ENCODE measurements at regions not wholly inside any gene's neighbourhood (a gene's known extent, or its start where the extent isn't known, plus 50 kb on each side); places are given as distances from the start of the nearest gene placed in this dataset.

DNA sequence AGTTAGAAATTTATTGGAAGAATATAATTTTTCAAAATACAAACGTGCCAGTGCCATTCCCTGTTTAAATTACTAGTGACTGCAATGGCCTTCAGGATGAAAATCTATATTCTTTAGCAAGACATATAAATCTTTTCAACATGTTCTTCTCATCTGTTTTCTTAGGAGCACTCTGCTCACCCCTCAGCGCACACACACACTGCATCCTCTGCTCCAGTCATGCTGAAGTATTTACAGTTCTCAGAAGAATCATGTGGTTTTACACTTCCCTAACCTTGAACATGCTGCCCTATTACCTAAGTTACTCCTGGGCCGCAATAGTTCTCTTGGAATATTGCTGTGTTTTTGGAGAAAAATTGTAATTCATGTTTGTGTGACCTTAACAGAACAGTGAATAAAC is 820.6 kb downstream of the CDH8 start:
- ATAC-seq (no peak), DNase-seq (ENCODE audit: low spot score) (no peak)
- Mint-ChIP-seq H3K27ac (no peak overlapping the region), H3K4me1 (no peaks in the 10 kb centered on the region), H3K27me3 (ENCODE audit: insufficient read depth, low read depth, poor library complexity) (no peaks in the 10 kb centered on the region), H3K36me3 (ENCODE audit: low read depth) (no peaks in the 10 kb centered on the region), H3K4me3 (no peak overlapping the region), H3K9me3 (no peaks in the 10 kb centered on the region)
- Histone ChIP-seq H3K36me3 (ENCODE audit: insufficient read depth) (no peaks in the 10 kb centered on the region), H3K4me3 (no peak overlapping the region), H3K9me2 (ENCODE audit: insufficient read depth) (no peaks in the 10 kb centered on the region), H4K20me1 (replicated peaks; ENCODE audit: insufficient read depth) (no peaks in the 10 kb centered on the region), H3K4me1 (ENCODE audit: insufficient read depth) (no peaks in the 10 kb centered on the region), H3K27ac (ENCODE audit: low read depth) (no peak overlapping the region), H3K79me2 (replicated peaks; ENCODE audit: insufficient read depth) (no peaks in the 10 kb centered on the region), H2AFZ (no peak overlapping the region), H3K4me2 (no peak overlapping the region), H3F3A (replicated peaks; ENCODE audit: low read depth) (no peaks in the 10 kb centered on the region), H3K27me3 (ENCODE audit: insufficient read depth) (no peaks in the 10 kb centered on the region)
- TF ChIP-seq, protein P1, sequence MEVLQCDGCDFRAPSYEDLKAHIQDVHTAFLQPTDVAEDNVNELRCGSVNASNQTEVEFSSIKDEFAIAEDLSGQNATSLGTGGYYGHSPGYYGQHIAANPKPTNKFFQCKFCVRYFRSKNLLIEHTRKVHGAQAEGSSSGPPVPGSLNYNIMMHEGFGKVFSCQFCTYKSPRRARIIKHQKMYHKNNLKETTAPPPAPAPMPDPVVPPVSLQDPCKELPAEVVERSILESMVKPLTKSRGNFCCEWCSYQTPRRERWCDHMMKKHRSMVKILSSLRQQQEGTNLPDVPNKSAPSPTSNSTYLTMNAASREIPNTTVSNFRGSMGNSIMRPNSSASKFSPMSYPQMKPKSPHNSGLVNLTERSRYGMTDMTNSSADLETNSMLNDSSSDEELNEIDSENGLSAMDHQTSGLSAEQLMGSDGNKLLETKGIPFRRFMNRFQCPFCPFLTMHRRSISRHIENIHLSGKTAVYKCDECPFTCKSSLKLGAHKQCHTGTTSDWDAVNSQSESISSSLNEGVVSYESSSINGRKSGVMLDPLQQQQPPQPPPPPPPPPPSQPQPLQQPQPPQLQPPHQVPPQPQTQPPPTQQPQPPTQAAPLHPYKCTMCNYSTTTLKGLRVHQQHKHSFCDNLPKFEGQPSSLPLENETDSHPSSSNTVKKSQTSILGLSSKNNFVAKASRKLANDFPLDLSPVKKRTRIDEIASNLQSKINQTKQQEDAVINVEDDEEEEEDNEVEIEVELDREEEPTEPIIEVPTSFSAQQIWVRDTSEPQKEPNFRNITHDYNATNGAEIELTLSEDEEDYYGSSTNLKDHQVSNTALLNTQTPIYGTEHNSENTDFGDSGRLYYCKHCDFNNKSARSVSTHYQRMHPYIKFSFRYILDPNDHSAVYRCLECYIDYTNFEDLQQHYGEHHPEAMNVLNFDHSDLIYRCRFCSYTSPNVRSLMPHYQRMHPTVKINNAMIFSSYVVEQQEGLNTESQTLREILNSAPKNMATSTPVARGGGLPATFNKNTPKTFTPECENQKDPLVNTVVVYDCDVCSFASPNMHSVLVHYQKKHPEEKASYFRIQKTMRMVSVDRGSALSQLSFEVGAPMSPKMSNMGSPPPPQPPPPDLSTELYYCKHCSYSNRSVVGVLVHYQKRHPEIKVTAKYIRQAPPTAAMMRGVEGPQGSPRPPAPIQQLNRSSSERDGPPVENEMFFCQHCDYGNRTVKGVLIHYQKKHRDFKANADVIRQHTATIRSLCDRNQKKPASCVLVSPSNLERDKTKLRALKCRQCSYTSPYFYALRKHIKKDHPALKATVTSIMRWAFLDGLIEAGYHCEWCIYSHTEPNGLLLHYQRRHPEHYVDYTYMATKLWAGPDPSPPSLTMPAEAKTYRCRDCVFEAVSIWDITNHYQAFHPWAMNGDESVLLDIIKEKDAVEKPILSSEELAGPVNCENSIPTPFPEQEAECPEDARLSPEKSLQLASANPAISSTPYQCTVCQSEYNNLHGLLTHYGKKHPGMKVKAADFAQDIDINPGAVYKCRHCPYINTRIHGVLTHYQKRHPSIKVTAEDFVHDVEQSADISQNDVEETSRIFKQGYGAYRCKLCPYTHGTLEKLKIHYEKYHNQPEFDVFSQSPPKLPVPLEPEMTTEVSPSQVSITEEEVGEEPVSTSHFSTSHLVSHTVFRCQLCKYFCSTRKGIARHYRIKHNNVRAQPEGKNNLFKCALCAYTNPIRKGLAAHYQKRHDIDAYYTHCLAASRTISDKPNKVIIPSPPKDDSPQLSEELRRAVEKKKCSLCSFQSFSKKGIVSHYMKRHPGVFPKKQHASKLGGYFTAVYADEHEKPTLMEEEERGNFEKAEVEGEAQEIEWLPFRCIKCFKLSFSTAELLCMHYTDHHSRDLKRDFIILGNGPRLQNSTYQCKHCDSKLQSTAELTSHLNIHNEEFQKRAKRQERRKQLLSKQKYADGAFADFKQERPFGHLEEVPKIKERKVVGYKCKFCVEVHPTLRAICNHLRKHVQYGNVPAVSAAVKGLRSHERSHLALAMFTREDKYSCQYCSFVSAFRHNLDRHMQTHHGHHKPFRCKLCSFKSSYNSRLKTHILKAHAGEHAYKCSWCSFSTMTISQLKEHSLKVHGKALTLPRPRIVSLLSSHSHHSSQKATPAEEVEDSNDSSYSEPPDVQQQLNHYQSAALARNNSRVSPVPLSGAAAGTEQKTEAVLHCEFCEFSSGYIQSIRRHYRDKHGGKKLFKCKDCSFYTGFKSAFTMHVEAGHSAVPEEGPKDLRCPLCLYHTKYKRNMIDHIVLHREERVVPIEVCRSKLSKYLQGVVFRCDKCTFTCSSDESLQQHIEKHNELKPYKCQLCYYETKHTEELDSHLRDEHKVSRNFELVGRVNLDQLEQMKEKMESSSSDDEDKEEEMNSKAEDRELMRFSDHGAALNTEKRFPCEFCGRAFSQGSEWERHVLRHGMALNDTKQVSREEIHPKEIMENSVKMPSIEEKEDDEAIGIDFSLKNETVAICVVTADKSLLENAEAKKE (CRISPR knock-in tag; IDR thresholded peaks at IDR 0.05): no peak
- TF ChIP-seq, protein P2, sequence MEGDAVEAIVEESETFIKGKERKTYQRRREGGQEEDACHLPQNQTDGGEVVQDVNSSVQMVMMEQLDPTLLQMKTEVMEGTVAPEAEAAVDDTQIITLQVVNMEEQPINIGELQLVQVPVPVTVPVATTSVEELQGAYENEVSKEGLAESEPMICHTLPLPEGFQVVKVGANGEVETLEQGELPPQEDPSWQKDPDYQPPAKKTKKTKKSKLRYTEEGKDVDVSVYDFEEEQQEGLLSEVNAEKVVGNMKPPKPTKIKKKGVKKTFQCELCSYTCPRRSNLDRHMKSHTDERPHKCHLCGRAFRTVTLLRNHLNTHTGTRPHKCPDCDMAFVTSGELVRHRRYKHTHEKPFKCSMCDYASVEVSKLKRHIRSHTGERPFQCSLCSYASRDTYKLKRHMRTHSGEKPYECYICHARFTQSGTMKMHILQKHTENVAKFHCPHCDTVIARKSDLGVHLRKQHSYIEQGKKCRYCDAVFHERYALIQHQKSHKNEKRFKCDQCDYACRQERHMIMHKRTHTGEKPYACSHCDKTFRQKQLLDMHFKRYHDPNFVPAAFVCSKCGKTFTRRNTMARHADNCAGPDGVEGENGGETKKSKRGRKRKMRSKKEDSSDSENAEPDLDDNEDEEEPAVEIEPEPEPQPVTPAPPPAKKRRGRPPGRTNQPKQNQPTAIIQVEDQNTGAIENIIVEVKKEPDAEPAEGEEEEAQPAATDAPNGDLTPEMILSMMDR (conservative IDR thresholded peaks at IDR 0.05; ENCODE audit: low read depth in 2 of 2): no peak
- TF ChIP-seq NANOG (IDR thresholded peaks at IDR 0.05; ENCODE audit: borderline replicate concordance) (no peak), ZNF331 (CRISPR knock-in tag; IDR thresholded peaks at IDR 0.05; ENCODE audit: low read depth) (no peak), EZH2phosphoT487 (IDR thresholded peaks at IDR 0.05; ENCODE audit: unreplicated experiment) (no peak), STAT1 (IDR thresholded peaks at IDR 0.05; ENCODE audit: unreplicated experiment) (no peak), JUNB (IDR thresholded peaks at IDR 0.05; ENCODE audit: unreplicated experiment) (no peak), EZH2 (IDR thresholded peaks at IDR 0.05; ENCODE audit: low read depth, unreplicated experiment) (no peak), POLR2AphosphoS5 (IDR thresholded peaks at IDR 0.05; ENCODE audit: low read depth) (no peak), CREB1 (CRISPR knock-in tag; IDR thresholded peaks at IDR 0.05; ENCODE audit: low read depth) (no peak), ZNF114 (CRISPR knock-in tag; IDR thresholded peaks at IDR 0.05) (no peak)
- TF ChIP-seq, protein P3, sequence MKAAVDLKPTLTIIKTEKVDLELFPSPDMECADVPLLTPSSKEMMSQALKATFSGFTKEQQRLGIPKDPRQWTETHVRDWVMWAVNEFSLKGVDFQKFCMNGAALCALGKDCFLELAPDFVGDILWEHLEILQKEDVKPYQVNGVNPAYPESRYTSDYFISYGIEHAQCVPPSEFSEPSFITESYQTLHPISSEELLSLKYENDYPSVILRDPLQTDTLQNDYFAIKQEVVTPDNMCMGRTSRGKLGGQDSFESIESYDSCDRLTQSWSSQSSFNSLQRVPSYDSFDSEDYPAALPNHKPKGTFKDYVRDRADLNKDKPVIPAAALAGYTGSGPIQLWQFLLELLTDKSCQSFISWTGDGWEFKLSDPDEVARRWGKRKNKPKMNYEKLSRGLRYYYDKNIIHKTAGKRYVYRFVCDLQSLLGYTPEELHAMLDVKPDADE (IDR thresholded peaks at IDR 0.05): no peak
- TF ChIP-seq, protein P4, sequence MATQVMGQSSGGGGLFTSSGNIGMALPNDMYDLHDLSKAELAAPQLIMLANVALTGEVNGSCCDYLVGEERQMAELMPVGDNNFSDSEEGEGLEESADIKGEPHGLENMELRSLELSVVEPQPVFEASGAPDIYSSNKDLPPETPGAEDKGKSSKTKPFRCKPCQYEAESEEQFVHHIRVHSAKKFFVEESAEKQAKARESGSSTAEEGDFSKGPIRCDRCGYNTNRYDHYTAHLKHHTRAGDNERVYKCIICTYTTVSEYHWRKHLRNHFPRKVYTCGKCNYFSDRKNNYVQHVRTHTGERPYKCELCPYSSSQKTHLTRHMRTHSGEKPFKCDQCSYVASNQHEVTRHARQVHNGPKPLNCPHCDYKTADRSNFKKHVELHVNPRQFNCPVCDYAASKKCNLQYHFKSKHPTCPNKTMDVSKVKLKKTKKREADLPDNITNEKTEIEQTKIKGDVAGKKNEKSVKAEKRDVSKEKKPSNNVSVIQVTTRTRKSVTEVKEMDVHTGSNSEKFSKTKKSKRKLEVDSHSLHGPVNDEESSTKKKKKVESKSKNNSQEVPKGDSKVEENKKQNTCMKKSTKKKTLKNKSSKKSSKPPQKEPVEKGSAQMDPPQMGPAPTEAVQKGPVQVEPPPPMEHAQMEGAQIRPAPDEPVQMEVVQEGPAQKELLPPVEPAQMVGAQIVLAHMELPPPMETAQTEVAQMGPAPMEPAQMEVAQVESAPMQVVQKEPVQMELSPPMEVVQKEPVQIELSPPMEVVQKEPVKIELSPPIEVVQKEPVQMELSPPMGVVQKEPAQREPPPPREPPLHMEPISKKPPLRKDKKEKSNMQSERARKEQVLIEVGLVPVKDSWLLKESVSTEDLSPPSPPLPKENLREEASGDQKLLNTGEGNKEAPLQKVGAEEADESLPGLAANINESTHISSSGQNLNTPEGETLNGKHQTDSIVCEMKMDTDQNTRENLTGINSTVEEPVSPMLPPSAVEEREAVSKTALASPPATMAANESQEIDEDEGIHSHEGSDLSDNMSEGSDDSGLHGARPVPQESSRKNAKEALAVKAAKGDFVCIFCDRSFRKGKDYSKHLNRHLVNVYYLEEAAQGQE (IDR thresholded peaks at IDR 0.05; ENCODE audit: unreplicated experiment): no peak
